Lower lobe of right lung (tissue), 2 donors: ENCODE measurements at regions not wholly inside any gene's neighbourhood (a gene's known extent, or its start where the extent isn't known, plus 50 kb on each side); places are given as distances from the start of the nearest gene placed in this dataset.

Experiments
- ATAC-seq, 2 donors: fragments of 200-7000 bp; cut with Tn5 transposase; one replicate each; pipeline ENCODE4 v1.9.1; 2020 to 2022; ENCODE audit warnings: mild to moderate bottlenecking in 2 of 2, moderate library complexity in 2 of 2
- DNase-seq: peaks from one replicate; pipeline ENCODE4 v3.0.0-alpha.2; 2020
- H3K27ac ChIP-seq: fragments of 200-600 bp; one replicate; pipeline ENCODE4 v1.8.0; 2022
- H3K27me3 ChIP-seq: fragments of 200-600 bp; one replicate; pipeline ENCODE4 v1.8.0; 2022; ENCODE audit warnings: low read depth
- H3K36me3 ChIP-seq: fragments of 200-600 bp; one replicate; pipeline ENCODE4 v1.8.0; 2022; ENCODE audit warnings: mild to moderate bottlenecking
- H3K4me1 ChIP-seq: fragments of 200-600 bp; one replicate; pipeline ENCODE4 v1.8.0; 2022
- H3K4me3 ChIP-seq: fragments of 200-600 bp; one replicate; pipeline ENCODE4 v1.8.0; 2022; ENCODE audit warnings: mild to moderate bottlenecking
- H3K9me3 ChIP-seq: fragments of 200-600 bp; one replicate; pipeline ENCODE4 v1.8.0; 2022
- intact Hi-C: fragments of 100-400 bp; cut with DNase I; formaldehyde crosslinking; loops from one replicate; pipeline ENCODE4 v1.11.0; 2022
- TF ChIP-seq, protein P1 (sequence below): fragments of 200-600 bp; IDR thresholded peaks from one replicate; pipeline ENCODE4 v1.8.0; 2022; ENCODE audit warnings: antibody characterized with exemption, mild to moderate bottlenecking
- donor health status: DM: no; HTN: yes; CAD: no; lungs with severe emphysema.

DNA sequence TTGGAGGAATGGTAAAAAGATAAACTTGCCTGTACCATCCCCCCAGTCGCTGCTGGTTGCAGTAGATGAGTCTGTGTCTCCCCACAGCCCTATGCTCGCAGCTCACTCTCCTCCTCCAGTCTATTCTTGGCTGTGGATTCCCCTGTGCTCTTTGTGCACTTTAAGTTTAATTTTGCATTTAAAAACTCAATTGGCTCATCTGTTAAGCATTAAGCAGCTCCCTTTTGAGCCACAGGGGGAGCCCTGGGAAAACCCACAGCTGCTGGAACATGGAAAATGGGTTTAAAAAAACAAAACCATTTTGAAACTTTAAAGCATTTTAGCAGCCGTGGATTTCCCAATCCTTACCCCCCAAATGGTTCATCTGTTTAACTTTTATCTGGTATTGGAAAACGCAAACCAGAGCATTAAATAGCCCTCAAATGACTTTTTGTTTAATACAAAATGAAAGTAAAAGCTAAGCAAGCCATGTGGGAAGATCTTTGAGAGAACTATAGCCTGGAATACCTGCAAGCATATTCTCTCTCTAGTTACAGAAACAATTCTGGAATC, 536.9 kb downstream of the ZIC1 start:
- DNase-seq (no peak), ATAC-seq (peak; percentile 60 to 79)
- intact Hi-C loops, result no loop called here
- no peaks in the 10 kb centered on the region for H3K27me3 ChIP-seq
- H3K27ac ChIP-seq, result no peak overlapping the region
- no peaks in the 10 kb centered on the region for H3K4me1 ChIP-seq
- H3K9me3 ChIP-seq, result no peaks in the 10 kb centered on the region
- no peaks in the 10 kb centered on the region for H3K36me3 ChIP-seq
- peak overlapping the region; percentile 30 for H3K4me3 ChIP-seq
- TF ChIP-seq, protein P1, sequence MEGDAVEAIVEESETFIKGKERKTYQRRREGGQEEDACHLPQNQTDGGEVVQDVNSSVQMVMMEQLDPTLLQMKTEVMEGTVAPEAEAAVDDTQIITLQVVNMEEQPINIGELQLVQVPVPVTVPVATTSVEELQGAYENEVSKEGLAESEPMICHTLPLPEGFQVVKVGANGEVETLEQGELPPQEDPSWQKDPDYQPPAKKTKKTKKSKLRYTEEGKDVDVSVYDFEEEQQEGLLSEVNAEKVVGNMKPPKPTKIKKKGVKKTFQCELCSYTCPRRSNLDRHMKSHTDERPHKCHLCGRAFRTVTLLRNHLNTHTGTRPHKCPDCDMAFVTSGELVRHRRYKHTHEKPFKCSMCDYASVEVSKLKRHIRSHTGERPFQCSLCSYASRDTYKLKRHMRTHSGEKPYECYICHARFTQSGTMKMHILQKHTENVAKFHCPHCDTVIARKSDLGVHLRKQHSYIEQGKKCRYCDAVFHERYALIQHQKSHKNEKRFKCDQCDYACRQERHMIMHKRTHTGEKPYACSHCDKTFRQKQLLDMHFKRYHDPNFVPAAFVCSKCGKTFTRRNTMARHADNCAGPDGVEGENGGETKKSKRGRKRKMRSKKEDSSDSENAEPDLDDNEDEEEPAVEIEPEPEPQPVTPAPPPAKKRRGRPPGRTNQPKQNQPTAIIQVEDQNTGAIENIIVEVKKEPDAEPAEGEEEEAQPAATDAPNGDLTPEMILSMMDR, result peak; percentile 44

DNA sequence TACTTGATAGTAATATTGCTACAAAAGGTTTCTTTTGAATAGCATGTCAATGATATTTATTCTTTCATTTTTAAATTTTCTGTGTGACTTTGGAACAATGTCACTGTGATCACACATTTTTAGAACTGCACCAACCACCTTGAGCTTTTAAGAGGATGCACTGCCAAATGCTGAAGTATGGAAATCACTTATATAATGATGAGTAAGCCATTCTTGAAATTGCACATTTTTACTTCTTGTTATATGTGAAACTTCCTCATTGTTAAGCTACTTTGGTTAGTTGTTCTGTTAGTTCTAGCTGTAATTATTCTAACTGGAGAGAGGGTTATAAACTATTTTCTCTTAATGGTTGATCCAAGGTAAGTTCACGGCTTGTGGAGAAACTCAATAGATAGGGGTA, 547.5 kb downstream of the ZIC1 start:
- H3K9me3 ChIP-seq, result no peaks in the 10 kb centered on the region
- ATAC-seq, result no peak
- intact Hi-C loops, result no loop called here
- no peaks in the 10 kb centered on the region for H3K27me3 ChIP-seq
- no peaks in the 10 kb centered on the region for H3K36me3 ChIP-seq
- no peak overlapping the region for H3K27ac ChIP-seq
- no peak for DNase-seq
- no peaks in the 10 kb centered on the region for H3K4me1 ChIP-seq
- H3K4me3 ChIP-seq, result no peak overlapping the region
- TF ChIP-seq, protein P1, result no peak

DNA sequence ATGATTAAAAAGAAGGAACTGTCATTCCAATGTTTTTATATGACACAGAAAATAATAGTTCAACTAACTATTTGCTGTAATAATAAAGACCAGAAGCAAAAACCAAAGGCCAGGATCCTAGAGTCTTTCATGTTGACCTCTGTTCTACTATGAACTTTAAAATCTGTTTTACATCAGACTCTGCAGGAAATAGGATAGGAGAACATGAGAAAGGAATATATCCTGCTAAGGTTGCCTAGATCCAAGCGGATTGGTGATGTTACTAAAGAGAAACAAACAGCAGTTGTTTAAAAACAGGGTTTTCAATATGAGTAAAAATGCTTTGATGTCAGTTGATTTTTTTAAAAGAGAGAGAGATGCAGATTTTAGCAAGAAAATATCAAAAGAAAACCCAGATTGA, 549.6 kb downstream of the ZIC1 start:
- no peak overlapping the region for H3K4me3 ChIP-seq

DNA sequence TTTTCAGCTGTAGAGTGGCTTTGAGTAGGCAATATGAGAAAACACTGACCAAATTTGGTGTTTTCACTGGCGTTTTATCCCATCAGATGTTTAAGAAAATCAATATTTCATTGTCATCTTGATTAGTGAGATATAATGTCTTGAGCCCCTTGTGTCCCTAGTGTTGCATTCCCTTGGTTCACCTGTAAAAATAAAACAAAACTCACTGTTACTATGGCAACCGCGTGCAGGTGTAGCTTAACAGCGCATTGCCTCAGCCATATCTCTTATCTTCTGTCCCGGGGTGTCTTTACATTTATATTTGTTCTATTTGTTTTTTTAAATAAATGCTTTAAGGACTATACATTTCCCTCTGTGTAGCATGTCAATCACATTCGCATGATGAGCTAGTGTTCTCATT, 551.6 kb downstream of the ZIC1 start:
- Histone ChIP-seq H3K4me3 (no peak overlapping the region), H3K9me3 (no peaks in the 10 kb centered on the region), H3K27me3 (no peaks in the 10 kb centered on the region), H3K36me3 (no peaks in the 10 kb centered on the region), H3K4me1 (no peaks in the 10 kb centered on the region), H3K27ac (no peak overlapping the region)
- intact Hi-C loops, result no loop called here
- DNase-seq (no peak), ATAC-seq (no peak)
- TF ChIP-seq, protein P1, result no peak

More for the DNA sequence above, 549.6 kb downstream of the ZIC1 start:
- ATAC-seq (no peak), DNase-seq (no peak)
- TF ChIP-seq, protein P1, result no peak
- H3K9me3 ChIP-seq, result no peaks in the 10 kb centered on the region
- intact Hi-C loops, result no loop called here
- no peak overlapping the region for H3K27ac ChIP-seq
- no peaks in the 10 kb centered on the region for H3K27me3 ChIP-seq
- no peaks in the 10 kb centered on the region for H3K4me1 ChIP-seq
- H3K36me3 ChIP-seq, result no peaks in the 10 kb centered on the region

DNA sequence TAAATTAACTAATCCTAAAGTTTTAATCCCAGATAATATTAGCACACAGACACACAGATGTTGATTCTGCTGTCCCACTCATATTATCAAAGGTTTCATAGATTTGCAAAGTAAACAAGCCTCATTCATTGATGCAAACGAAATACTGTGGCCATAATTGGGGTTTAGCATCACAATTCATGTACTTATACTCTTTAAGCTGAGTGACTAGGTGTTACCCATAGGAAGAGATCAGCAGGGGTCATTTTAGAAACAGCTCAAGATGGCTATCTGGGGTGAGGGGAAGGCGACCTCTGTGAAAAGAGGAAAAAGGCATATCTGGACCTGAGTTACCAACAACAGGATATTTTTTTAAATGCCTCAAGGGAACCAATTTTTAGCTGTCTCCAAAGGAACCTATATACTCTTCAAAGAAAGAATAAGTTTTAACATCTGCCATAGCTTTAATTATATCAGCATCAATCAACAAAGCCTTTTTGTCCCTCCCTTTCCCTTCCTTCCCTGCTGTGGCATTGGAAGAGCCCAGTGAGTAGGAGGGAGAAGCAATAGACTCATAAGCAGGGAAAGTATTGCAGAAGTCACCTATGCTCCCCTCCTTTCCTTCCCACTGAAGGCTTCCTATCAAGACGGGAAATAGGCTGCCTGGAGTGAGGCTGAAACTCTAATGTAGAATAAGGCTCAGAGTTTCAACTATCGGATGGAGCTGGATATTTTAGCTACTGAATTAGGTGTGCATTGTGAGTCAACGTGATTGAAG, 553.4 kb downstream of the ZIC1 start:
- intact Hi-C loops, result no loop called here
- H3K9me3 ChIP-seq, result no peaks in the 10 kb centered on the region
- ATAC-seq (no peak), DNase-seq (no peak)
- no peaks in the 10 kb centered on the region for H3K27me3 ChIP-seq
- no peak overlapping the region for H3K27ac ChIP-seq
- TF ChIP-seq, protein P1, result no peak
- H3K4me3 ChIP-seq, result no peak overlapping the region
- no peaks in the 10 kb centered on the region for H3K36me3 ChIP-seq
- H3K4me1 ChIP-seq, result no peaks in the 10 kb centered on the region
